ENCODE measurements at regions not wholly inside any gene's neighbourhood (a gene's known extent, or its start where the extent isn't known, plus 50 kb on each side); places are given as distances from the start of the nearest gene placed in this dataset.

DNA sequence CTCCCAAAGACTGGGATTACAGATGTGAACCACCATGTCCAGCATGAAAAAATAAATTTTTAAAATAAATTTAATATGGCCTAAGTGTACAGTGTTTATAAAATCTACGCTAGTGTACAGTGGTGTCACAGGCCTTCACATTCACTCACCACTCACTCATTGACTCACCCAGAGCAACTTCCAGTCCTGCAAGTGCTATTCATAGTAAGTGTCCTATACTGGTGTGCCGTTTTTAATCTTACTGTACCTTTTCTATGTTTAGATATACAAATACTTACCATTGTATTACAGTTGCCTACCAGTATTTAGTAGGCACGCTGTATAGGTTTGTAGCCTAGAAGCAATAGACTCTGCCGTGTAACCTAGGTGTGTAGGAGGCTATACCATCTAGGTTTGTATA is 76.1 kb upstream of the FOXN2 start:
- Histone ChIP-seq H3K9me3 (ENCODE audit: insufficient read depth, low read depth, low read length) (no peaks in the 10 kb centered on the region), H3F3A (ENCODE audit: low read depth) (no peaks in the 10 kb centered on the region), H3K36me3 (ENCODE audit: insufficient read depth, low read length) (no peaks in the 10 kb centered on the region), H4K20me1 (ENCODE audit: insufficient read depth, low read length, poor library complexity, severe bottlenecking) (no peaks in the 10 kb centered on the region), H2AFZ (ENCODE audit: low read length) (no peak overlapping the region), H3K4me3 (ENCODE audit: low read length, poor library complexity, severe bottlenecking) (no peak overlapping the region), H3K4me2 (ENCODE audit: low read depth, low read length, poor library complexity, severe bottlenecking) (no peak overlapping the region), H3K9ac (ENCODE audit: low read depth, low read length, poor library complexity, severe bottlenecking) (no peak overlapping the region), H3K27me3 (ENCODE audit: insufficient read depth, low read length, poor library complexity, severe bottlenecking) (no peaks in the 10 kb centered on the region), H3K9me2 (replicated peaks; ENCODE audit: low read depth, low read length) (no peaks in the 10 kb centered on the region), H3K79me2 (ENCODE audit: insufficient read depth, low read length) (no peaks in the 10 kb centered on the region), H3K4me1 (ENCODE audit: insufficient read depth, low read length, poor library complexity, severe bottlenecking) (peaks cover 8% of the 10 kb centered on the region)
- TF ChIP-seq, protein P1, sequence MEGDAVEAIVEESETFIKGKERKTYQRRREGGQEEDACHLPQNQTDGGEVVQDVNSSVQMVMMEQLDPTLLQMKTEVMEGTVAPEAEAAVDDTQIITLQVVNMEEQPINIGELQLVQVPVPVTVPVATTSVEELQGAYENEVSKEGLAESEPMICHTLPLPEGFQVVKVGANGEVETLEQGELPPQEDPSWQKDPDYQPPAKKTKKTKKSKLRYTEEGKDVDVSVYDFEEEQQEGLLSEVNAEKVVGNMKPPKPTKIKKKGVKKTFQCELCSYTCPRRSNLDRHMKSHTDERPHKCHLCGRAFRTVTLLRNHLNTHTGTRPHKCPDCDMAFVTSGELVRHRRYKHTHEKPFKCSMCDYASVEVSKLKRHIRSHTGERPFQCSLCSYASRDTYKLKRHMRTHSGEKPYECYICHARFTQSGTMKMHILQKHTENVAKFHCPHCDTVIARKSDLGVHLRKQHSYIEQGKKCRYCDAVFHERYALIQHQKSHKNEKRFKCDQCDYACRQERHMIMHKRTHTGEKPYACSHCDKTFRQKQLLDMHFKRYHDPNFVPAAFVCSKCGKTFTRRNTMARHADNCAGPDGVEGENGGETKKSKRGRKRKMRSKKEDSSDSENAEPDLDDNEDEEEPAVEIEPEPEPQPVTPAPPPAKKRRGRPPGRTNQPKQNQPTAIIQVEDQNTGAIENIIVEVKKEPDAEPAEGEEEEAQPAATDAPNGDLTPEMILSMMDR (conservative IDR thresholded peaks at IDR 0.05; ENCODE audit: low read length) = no peak
- TF ChIP-seq EZH2phosphoT487 (IDR thresholded peaks at IDR 0.05; ENCODE audit: borderline replicate concordance) = no peak

DNA sequence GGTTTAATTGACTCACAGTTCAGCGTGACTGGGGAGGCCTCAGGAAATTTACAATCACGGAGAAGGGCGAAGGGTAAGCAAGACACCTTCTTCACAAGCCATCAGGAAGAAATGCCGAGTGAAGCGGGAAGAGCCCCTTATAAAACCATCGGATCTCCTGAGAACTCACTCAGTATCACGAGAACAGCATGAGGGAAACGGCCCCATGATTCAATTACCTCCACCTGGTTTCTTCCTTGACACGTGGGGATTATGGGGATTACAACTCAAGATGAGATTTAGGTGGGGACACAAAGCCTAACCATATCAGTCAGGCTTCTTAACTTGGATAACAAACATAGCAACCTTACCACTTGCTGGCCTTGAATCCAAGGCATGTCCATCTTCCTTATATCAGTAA is 73.6 kb upstream of the FOXN2 start:
- Histone ChIP-seq H3K9me2 (replicated peaks; ENCODE audit: low read depth, low read length) (no peaks in the 10 kb centered on the region), H2AFZ (ENCODE audit: low read length) (no peak overlapping the region), H3K27me3 (ENCODE audit: insufficient read depth, low read length, poor library complexity, severe bottlenecking) (no peaks in the 10 kb centered on the region), H3K4me1 (ENCODE audit: insufficient read depth, low read length, poor library complexity, severe bottlenecking) (peaks cover 8% of the 10 kb centered on the region), H3K9ac (ENCODE audit: low read depth, low read length, poor library complexity, severe bottlenecking) (no peak overlapping the region), H3K79me2 (ENCODE audit: insufficient read depth, low read length) (no peaks in the 10 kb centered on the region), H3K9me3 (ENCODE audit: insufficient read depth, low read depth, low read length) (no peaks in the 10 kb centered on the region), H3F3A (ENCODE audit: low read depth) (no peaks in the 10 kb centered on the region), H3K4me3 (ENCODE audit: low read length, poor library complexity, severe bottlenecking) (no peak overlapping the region), H4K20me1 (ENCODE audit: insufficient read depth, low read length, poor library complexity, severe bottlenecking) (no peaks in the 10 kb centered on the region), H3K36me3 (ENCODE audit: insufficient read depth, low read length) (no peaks in the 10 kb centered on the region), H3K4me2 (ENCODE audit: low read depth, low read length, poor library complexity, severe bottlenecking) (no peak overlapping the region)
- no peak for TF ChIP-seq EZH2phosphoT487 (IDR thresholded peaks at IDR 0.05; ENCODE audit: borderline replicate concordance)

DNA sequence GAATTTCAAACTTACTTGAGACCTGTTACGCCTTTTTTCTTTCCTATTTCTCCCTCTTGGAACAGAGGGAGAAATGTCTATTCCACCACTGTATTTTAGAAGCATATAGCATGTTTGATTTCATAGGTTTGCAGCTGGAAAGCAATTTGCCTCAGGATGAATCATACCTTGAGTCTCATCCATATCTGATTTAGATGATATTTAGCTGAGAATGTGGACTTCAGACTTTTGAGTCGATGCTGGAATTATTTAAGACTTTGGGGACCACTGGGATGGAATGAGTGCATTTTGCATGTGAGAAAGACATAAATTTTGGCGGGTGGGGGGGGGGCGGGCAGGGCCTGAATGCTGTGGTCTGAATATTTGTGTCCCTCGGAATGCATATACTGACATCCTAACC is 67.3 kb upstream of the FOXN2 start:
- no peak overlapping the region for H3K4me2 ChIP-seq (ENCODE audit: low read depth, low read length, poor library complexity, severe bottlenecking)
- no peaks in the 10 kb centered on the region for H3K79me2 ChIP-seq (ENCODE audit: insufficient read depth, low read length)
- H3K9me3 ChIP-seq (ENCODE audit: insufficient read depth, low read depth, low read length) = no peaks in the 10 kb centered on the region

More for the DNA sequence above, 67.3 kb upstream of the FOXN2 start:
- no peak overlapping the region for H2AFZ ChIP-seq (ENCODE audit: low read length)
- H3K4me3 ChIP-seq (ENCODE audit: low read length, poor library complexity, severe bottlenecking) = no peak overlapping the region
- no peaks in the 10 kb centered on the region for H4K20me1 ChIP-seq (ENCODE audit: insufficient read depth, low read length, poor library complexity, severe bottlenecking)
- no peak overlapping the region for H3K9ac ChIP-seq (ENCODE audit: low read depth, low read length, poor library complexity, severe bottlenecking)
- H3K9me2 ChIP-seq (replicated peaks; ENCODE audit: low read depth, low read length) = no peaks in the 10 kb centered on the region
- H3K4me1 ChIP-seq (ENCODE audit: insufficient read depth, low read length, poor library complexity, severe bottlenecking) = no peaks in the 10 kb centered on the region
- no peaks in the 10 kb centered on the region for H3F3A ChIP-seq (ENCODE audit: low read depth)
- no peaks in the 10 kb centered on the region for H3K36me3 ChIP-seq (ENCODE audit: insufficient read depth, low read length)
- TF ChIP-seq, protein P1 (conservative IDR thresholded peaks at IDR 0.05; ENCODE audit: low read length) = no peak
- TF ChIP-seq EZH2phosphoT487 (IDR thresholded peaks at IDR 0.05; ENCODE audit: borderline replicate concordance) = no peak
- no peaks in the 10 kb centered on the region for H3K27me3 ChIP-seq (ENCODE audit: insufficient read depth, low read length, poor library complexity, severe bottlenecking)
